Neural progenitor cell (in vitro differentiated cells): ENCODE measurements at regions not wholly inside any gene's neighbourhood (a gene's known extent, or its start where the extent isn't known, plus 50 kb on each side); places are given as distances from the start of the nearest gene placed in this dataset.
"Not testable (repeated sequence)": the region's sequence is repeated elsewhere in the genome, so short reads cannot be mapped to it uniquely, and the experiment has no call there.

ENCODE experiments used
- EZH2 ChIP-seq: fragments of 200-600 bp; sonication (generic); IDR thresholded peaks from 2 replicates; pipeline ENCODE4 v1.6.1; 2017; ENCODE audit warnings: antibody characterized with exemption, mild to moderate bottlenecking, moderate library complexity
- EZH2phosphoT487 ChIP-seq: fragments of 200-600 bp; sonication (generic); IDR thresholded peaks from 2 replicates; pipeline ENCODE4 v1.6.1; 2017; ENCODE audit warnings: antibody characterized with exemption
- TF ChIP-seq, protein P1 (sequence below): fragments of 200-600 bp; sonication (generic); IDR thresholded peaks from 2 replicates; pipeline ENCODE4 v1.5.1; 2017; ENCODE audit warnings: antibody characterized with exemption, mild to moderate bottlenecking

- TF ChIP-seq, protein P1, sequence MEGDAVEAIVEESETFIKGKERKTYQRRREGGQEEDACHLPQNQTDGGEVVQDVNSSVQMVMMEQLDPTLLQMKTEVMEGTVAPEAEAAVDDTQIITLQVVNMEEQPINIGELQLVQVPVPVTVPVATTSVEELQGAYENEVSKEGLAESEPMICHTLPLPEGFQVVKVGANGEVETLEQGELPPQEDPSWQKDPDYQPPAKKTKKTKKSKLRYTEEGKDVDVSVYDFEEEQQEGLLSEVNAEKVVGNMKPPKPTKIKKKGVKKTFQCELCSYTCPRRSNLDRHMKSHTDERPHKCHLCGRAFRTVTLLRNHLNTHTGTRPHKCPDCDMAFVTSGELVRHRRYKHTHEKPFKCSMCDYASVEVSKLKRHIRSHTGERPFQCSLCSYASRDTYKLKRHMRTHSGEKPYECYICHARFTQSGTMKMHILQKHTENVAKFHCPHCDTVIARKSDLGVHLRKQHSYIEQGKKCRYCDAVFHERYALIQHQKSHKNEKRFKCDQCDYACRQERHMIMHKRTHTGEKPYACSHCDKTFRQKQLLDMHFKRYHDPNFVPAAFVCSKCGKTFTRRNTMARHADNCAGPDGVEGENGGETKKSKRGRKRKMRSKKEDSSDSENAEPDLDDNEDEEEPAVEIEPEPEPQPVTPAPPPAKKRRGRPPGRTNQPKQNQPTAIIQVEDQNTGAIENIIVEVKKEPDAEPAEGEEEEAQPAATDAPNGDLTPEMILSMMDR = not testable (repeated sequence)
- not testable (repeated sequence) for TF ChIP-seq EZH2, EZH2phosphoT487
Observed at GRCh38 chr15:84153655-84154140, 81.9 kb upstream of the GOLGA6L4 start.
